ENCODE measurements at regions not wholly inside any gene's neighbourhood (a gene's known extent, or its start where the extent isn't known, plus 50 kb on each side); places are given as distances from the start of the nearest gene placed in this dataset.

- no peak for DNase-seq (ENCODE audit: low read depth in 2 of 3, low spot score in 1 of 3)
Measured at GRCh38 chr2:60172801-60173200, 380.7 kb downstream of the BCL11A start.

- no peak for DNase-seq (ENCODE audit: low read depth in 2 of 3, low spot score in 1 of 3)
Measured at GRCh38 chr2:60170272-60170671, 383.2 kb downstream of the BCL11A start.

GRCh38 chr2:60168247-60168646, 385.2 kb downstream of the BCL11A start:
- no peak for DNase-seq (ENCODE audit: low read depth in 2 of 3, low spot score in 1 of 3)

GRCh38 chr2:60167089-60167488, 386.4 kb downstream of the BCL11A start:
- no peak for DNase-seq (ENCODE audit: low read depth in 2 of 3, low spot score in 1 of 3)

- DNase-seq (ENCODE audit: low read depth in 2 of 3, low spot score in 1 of 3): no peak
Measured at GRCh38 chr2:60163691-60164090, 389.8 kb downstream of the BCL11A start.

- DNase-seq (ENCODE audit: low read depth in 2 of 3, low spot score in 1 of 3): no peak
Measured at GRCh38 chr2:60159519-60159918, 393.9 kb downstream of the BCL11A start.

- DNase-seq (ENCODE audit: low read depth in 2 of 3, low spot score in 1 of 3): no peak
Measured at GRCh38 chr2:60158262-60158661, 395.2 kb downstream of the BCL11A start.

- no peak for DNase-seq (ENCODE audit: low read depth in 2 of 3, low spot score in 1 of 3)
Measured at GRCh38 chr2:60157283-60157682, 396.2 kb downstream of the BCL11A start.

GRCh38 chr2:60154142-60154541, 399.3 kb downstream of the BCL11A start:
- no peak for DNase-seq (ENCODE audit: low read depth in 2 of 3, low spot score in 1 of 3)

- peak in 1 of 3 donors; percentile 25 for DNase-seq (ENCODE audit: low read depth in 2 of 3, low spot score in 1 of 3)
Measured at GRCh38 chr2:60152226-60152833, 401.1 kb downstream of the BCL11A start.

GRCh38 chr2:60149176-60149575, 404.3 kb downstream of the BCL11A start:
- DNase-seq (ENCODE audit: low read depth in 2 of 3, low spot score in 1 of 3): no peak

- no peak for DNase-seq (ENCODE audit: low read depth in 2 of 3, low spot score in 1 of 3)
Measured at GRCh38 chr2:60148716-60149115, 404.7 kb downstream of the BCL11A start.

- DNase-seq (ENCODE audit: low read depth in 2 of 3, low spot score in 1 of 3): no peak
Measured at GRCh38 chr2:60140185-60140584, 413.3 kb downstream of the BCL11A start.

- DNase-seq (ENCODE audit: low read depth in 2 of 3, low spot score in 1 of 3): no peak
Measured at GRCh38 chr2:60136913-60137312, 416.5 kb downstream of the BCL11A start.

- DNase-seq (ENCODE audit: low read depth in 2 of 3, low spot score in 1 of 3): no peak
Measured at GRCh38 chr2:60127191-60127590, 426.3 kb downstream of the BCL11A start.

GRCh38 chr2:60125611-60126426, 427.6 kb downstream of the BCL11A start:
- DNase-seq (ENCODE audit: low read depth in 2 of 3, low spot score in 1 of 3): no peak

- DNase-seq (ENCODE audit: low read depth in 2 of 3, low spot score in 1 of 3): no peak
Measured at GRCh38 chr2:60119778-60120177, 433.7 kb downstream of the BCL11A start.

GRCh38 chr2:60118917-60119316, 434.5 kb downstream of the BCL11A start:
- DNase-seq (ENCODE audit: low read depth in 2 of 3, low spot score in 1 of 3): no peak

- DNase-seq (ENCODE audit: low read depth in 2 of 3, low spot score in 1 of 3): no peak
Measured at GRCh38 chr2:60118061-60118460, 435.4 kb downstream of the BCL11A start.

- no peak for DNase-seq (ENCODE audit: low read depth in 2 of 3, low spot score in 1 of 3)
Measured at GRCh38 chr2:60116161-60116875, 437.1 kb downstream of the BCL11A start.

- no peak for DNase-seq (ENCODE audit: low read depth in 2 of 3, low spot score in 1 of 3)
Measured at GRCh38 chr2:60109744-60110143, 443.7 kb downstream of the BCL11A start.
